CD14-positive monocyte (primary cell): ENCODE measurements at regions not wholly inside any gene's neighbourhood (a gene's known extent, or its start where the extent isn't known, plus 50 kb on each side); places are given as distances from the start of the nearest gene placed in this dataset.

Experiments used
- DNase-seq, 3 donors: peaks; one replicate each; pipeline ENCODE4 v3.0.0-alpha.2; 2011 to 2022
- H2AFZ ChIP-seq: 2 replicates; pipeline ENCODE4 v1.6.0; 2012; ENCODE audit warnings: mild to moderate bottlenecking, low read depth, low read length, inconsistent platforms; ENCODE audit not compliant: insufficient read depth, poor library complexity, severe bottlenecking
- H3K27ac ChIP-seq, 2 donors: 1 replicate in 1 of 2; 2 replicates in 1 of 2; pipeline ENCODE4 v1.5.1; 2012 to 2013; ENCODE audit warnings: low read length in 2 of 2, control low read depth in 1 of 2, inconsistent platforms in 1 of 2, low read depth in 1 of 2, mild to moderate bottlenecking in 1 of 2
- H3K27me3 ChIP-seq, 2 donors: one replicate each; pipeline versions ENCODE4 v1.6.0 to v1.6.1; 2011 to 2013; ENCODE audit warnings: low read length in 2 of 2; ENCODE audit not compliant: control insufficient read depth in 2 of 2, insufficient read depth in 2 of 2
- H3K36me3 ChIP-seq, 2 donors: replicated peaks in 1 of 2; 1 replicate in 1 of 2; 2 replicates in 1 of 2; pipeline versions ENCODE4 v1.5.1 to v1.6.1; 2012 to 2013; ENCODE audit warnings: low read length in 2 of 2, control low read depth in 1 of 2, inconsistent platforms in 1 of 2, mild to moderate bottlenecking in 1 of 2; ENCODE audit not compliant: insufficient read depth in 2 of 2, control insufficient read depth in 1 of 2
- H3K4me1 ChIP-seq, 2 donors: 1 replicate in 1 of 2; 2 replicates in 1 of 2; pipeline versions ENCODE4 v1.5.1 to v1.6.1; 2012 to 2013; ENCODE audit warnings: low read length in 2 of 2, control low read depth in 1 of 2, inconsistent platforms in 1 of 2, mild to moderate bottlenecking in 1 of 2, moderate library complexity in 1 of 2; ENCODE audit not compliant: insufficient read depth in 2 of 2, control insufficient read depth in 1 of 2
- H3K4me2 ChIP-seq: replicated peaks from 2 replicates; pipeline ENCODE3; 2012; ENCODE audit warnings: low read length, moderate library complexity, mild to moderate bottlenecking; ENCODE audit not compliant: poor library complexity, severe bottlenecking; ENCODE audit errors: extremely low read depth
- H3K4me3 ChIP-seq, 3 experiments: fragments of 200-600 bp in 1 of 3; sonication (generic) in 1 of 3; replicated peaks in 1 of 3; 1 replicate in 2 of 3; 2 replicates in 1 of 3; pipeline ENCODE4 v1.5.1; 2011 to 2013; ENCODE audit warnings: low read length in 3 of 3, mild to moderate bottlenecking in 3 of 3, control low read depth in 2 of 3, low read depth in 2 of 3, inconsistent platforms in 1 of 3, moderate library complexity in 1 of 3
- H3K79me2 ChIP-seq: 2 replicates; pipeline ENCODE4 v1.6.0; 2012; ENCODE audit warnings: mild to moderate bottlenecking, control low read depth, inconsistent platforms, low read length, moderate library complexity; ENCODE audit not compliant: insufficient read depth
- H3K9ac ChIP-seq: 2 replicates; pipeline ENCODE4 v1.6.0; 2017; ENCODE audit warnings: low read length, mild to moderate bottlenecking; ENCODE audit not compliant: insufficient read depth, poor library complexity, severe bottlenecking
- H3K9me3 ChIP-seq, 2 donors: replicated peaks in 1 of 2; 1 replicate in 1 of 2; 2 replicates in 1 of 2; pipeline versions ENCODE4 v1.5.1 to v1.6.1; 2012 to 2013; ENCODE audit warnings: low read length in 2 of 2, control low read depth in 1 of 2; ENCODE audit not compliant: control insufficient read depth in 1 of 2, insufficient read depth in 1 of 2
- H4K20me1 ChIP-seq: 2 replicates; pipeline ENCODE4 v1.6.0; 2012; ENCODE audit warnings: mild to moderate bottlenecking, low read length, control low read depth, moderate library complexity; ENCODE audit not compliant: insufficient read depth
- H3K27ac Mint-ChIP-seq, 7 donors: one replicate each; pipeline ENCODE4 v1.8.0; 2020; ENCODE audit warnings: mild to moderate bottlenecking in 7 of 7, mixed read lengths in 7 of 7, moderate library complexity in 6 of 7, inconsistent platforms in 2 of 7
- H3K27me3 Mint-ChIP-seq, 3 donors: one replicate each; pipeline ENCODE4 v1.8.0; 2021 to 2022; ENCODE audit warnings: low read depth in 3 of 3, mild to moderate bottlenecking in 3 of 3, mixed read lengths in 3 of 3, moderate library complexity in 3 of 3, inconsistent platforms in 1 of 3
- H3K36me3 Mint-ChIP-seq, 2 donors: one replicate each; pipeline ENCODE4 v1.8.0; 2020; ENCODE audit warnings: mixed read lengths in 2 of 2, inconsistent platforms in 1 of 2, mild to moderate bottlenecking in 1 of 2
- H3K4me1 Mint-ChIP-seq: one replicate; pipeline ENCODE4 v1.8.0; 2020; ENCODE audit warnings: mild to moderate bottlenecking, mixed read lengths
- H3K4me3 Mint-ChIP-seq, 2 donors: one replicate each; pipeline ENCODE4 v1.8.0; 2020; ENCODE audit warnings: mild to moderate bottlenecking in 2 of 2, mixed read lengths in 2 of 2, moderate library complexity in 1 of 2
- H3K9me3 Mint-ChIP-seq, 7 donors: one replicate each; pipeline ENCODE4 v1.8.0; 2020 to 2022; ENCODE audit warnings: mixed read lengths in 7 of 7, mild to moderate bottlenecking in 6 of 7, moderate library complexity in 6 of 7, inconsistent platforms in 2 of 7
- WGBS: methylation state at CpG from one replicate; pipeline ENCODE4 v1.1.5; 2013; ENCODE audit warnings: missing lambda C conversion rate; ENCODE audit not compliant: insufficient coverage; 5-methylcytosine and 5-hydroxymethylcytosine counted together
- intact Hi-C, 2 donors: fragments of 100-400 bp; cut with micrococcal nuclease; formaldehyde crosslinking; loops; one replicate each; pipeline versions ENCODE4 v1.15.0 to v1.15.1; 2023
- TF ChIP-seq, protein P1 (sequence below): fragments of 200-600 bp; IDR thresholded peaks from one replicate; pipeline ENCODE4 v1.8.0; 2022; ENCODE audit warnings: antibody characterized with exemption, mild to moderate bottlenecking

DNA sequence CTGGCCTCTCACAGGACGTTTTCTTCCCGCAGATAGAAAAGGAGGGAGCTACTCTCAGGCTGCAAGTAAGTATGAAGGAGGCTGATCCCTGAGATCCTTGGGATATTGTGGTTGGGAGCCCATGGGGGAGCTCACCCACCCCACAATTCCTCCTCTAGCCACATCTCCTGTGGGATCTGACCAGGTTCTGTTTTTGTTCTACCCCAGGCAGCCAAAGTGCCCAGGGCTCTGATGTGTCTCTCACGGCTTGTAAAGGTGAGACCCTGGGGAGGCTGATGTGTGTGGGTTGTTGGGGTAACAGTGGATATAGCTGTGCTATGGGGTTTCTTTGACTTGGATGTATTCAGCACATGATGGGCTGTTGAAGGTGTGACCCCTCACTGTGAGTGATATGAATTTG, 52.0 kb upstream of the POLR1H start:
- no peak for DNase-seq
- no peak overlapping the region for H2AFZ ChIP-seq
- H3K27ac Mint-ChIP-seq: no peak overlapping the region
- no peaks in the 10 kb centered on the region for H4K20me1 ChIP-seq
- H3K4me3 ChIP-seq: no peak overlapping the region
- peaks cover 0 to 9% of the 10 kb centered on the region in 2 donors for H3K9me3 ChIP-seq
- peaks cover 23% of the 10 kb centered on the region for H3K4me1 Mint-ChIP-seq
- no peak overlapping the region for H3K4me3 Mint-ChIP-seq
- H3K9me3 Mint-ChIP-seq: peaks cover 0 to 21% (median 8%) of the 10 kb centered on the region in 7 donors
- intact Hi-C loops: no loop called here
- no peak overlapping the region for H3K9ac ChIP-seq
- H3K36me3 ChIP-seq: no peaks in the 10 kb centered on the region
- peaks cover 47 to 60% (median 49%) of the 10 kb centered on the region in 3 donors for H3K27me3 Mint-ChIP-seq
- H3K4me1 ChIP-seq: peaks cover 18 to 19% of the 10 kb centered on the region in 2 donors
- peaks cover 32 to 48% of the 10 kb centered on the region in 2 donors for H3K27me3 ChIP-seq
- H3K36me3 Mint-ChIP-seq: peaks cover 13 to 22% of the 10 kb centered on the region in 2 donors
- H3K27ac ChIP-seq: no peak overlapping the region
- WGBS: 100% methylated on average over 1 of the region's 3 CpGs
- TF ChIP-seq, protein P1, sequence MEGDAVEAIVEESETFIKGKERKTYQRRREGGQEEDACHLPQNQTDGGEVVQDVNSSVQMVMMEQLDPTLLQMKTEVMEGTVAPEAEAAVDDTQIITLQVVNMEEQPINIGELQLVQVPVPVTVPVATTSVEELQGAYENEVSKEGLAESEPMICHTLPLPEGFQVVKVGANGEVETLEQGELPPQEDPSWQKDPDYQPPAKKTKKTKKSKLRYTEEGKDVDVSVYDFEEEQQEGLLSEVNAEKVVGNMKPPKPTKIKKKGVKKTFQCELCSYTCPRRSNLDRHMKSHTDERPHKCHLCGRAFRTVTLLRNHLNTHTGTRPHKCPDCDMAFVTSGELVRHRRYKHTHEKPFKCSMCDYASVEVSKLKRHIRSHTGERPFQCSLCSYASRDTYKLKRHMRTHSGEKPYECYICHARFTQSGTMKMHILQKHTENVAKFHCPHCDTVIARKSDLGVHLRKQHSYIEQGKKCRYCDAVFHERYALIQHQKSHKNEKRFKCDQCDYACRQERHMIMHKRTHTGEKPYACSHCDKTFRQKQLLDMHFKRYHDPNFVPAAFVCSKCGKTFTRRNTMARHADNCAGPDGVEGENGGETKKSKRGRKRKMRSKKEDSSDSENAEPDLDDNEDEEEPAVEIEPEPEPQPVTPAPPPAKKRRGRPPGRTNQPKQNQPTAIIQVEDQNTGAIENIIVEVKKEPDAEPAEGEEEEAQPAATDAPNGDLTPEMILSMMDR: no peak
- H3K4me2 ChIP-seq: no peak overlapping the region
- no peaks in the 10 kb centered on the region for H3K79me2 ChIP-seq
